OCI-LY3 (cell line): ENCODE measurements at regions not wholly inside any gene's neighbourhood (a gene's known extent, or its start where the extent isn't known, plus 50 kb on each side); places are given as distances from the start of the nearest gene placed in this dataset.

ENCODE experiments used
- H2AFZ ChIP-seq: fragments of 200-600, 300-600 bp; shearing (Covaris generic); 2 replicates; pipeline ENCODE4 v1.6.0; 2014; ENCODE audit warnings: antibody characterized with exemption, low read depth, low read length
- H3K27ac ChIP-seq: fragments of 200-600, 300-600 bp; sonication (generic); 2 replicates; pipeline ENCODE4 v1.5.1; 2014; ENCODE audit warnings: mild to moderate bottlenecking, low read length, moderate library complexity, mixed read lengths
- H3K27me3 ChIP-seq: fragments of 200-600, 300-600 bp; sonication (generic); 2 replicates; pipeline ENCODE4 v1.6.1; 2014; ENCODE audit warnings: low read depth, low read length, mixed read lengths
- H3K36me3 ChIP-seq: fragments of 200-600, 300-600 bp; sonication (generic); replicated peaks from 2 replicates; pipeline ENCODE3; 2014; ENCODE audit warnings: low read depth, low read length, mixed read lengths
- H3K4me1 ChIP-seq: fragments of 300-600, 200-600 bp; sonication (generic); 2 replicates; pipeline ENCODE4 v1.6.1; 2014; ENCODE audit warnings: low read length, mixed read lengths
- H3K4me2 ChIP-seq: fragments of 200-600, 300-600 bp; sonication (generic); 2 replicates; pipeline ENCODE4 v1.6.1; 2014; ENCODE audit warnings: low read length, mixed read lengths
- H3K4me3 ChIP-seq: fragments of 300-600, 200-600 bp; sonication (generic); 2 replicates; pipeline ENCODE4 v1.5.1; 2014; ENCODE audit warnings: antibody characterized with exemption, mild to moderate bottlenecking, low read length, moderate library complexity
- H3K79me2 ChIP-seq: fragments of 300-600, 200-600 bp; shearing (Covaris generic); 2 replicates; pipeline ENCODE4 v1.6.1; 2014; ENCODE audit warnings: mild to moderate bottlenecking, low read length, mixed read lengths
- H3K9ac ChIP-seq: fragments of 300-600, 200-600 bp; shearing (Covaris generic); 2 replicates; pipeline ENCODE4 v1.6.0; 2014; ENCODE audit warnings: mild to moderate bottlenecking, low read length, moderate library complexity
- H3K9me3 ChIP-seq: fragments of 200-600, 300-600 bp; shearing (Covaris generic); 2 replicates; pipeline ENCODE4 v1.6.1; 2014; ENCODE audit warnings: low read length, mixed read lengths; ENCODE audit not compliant: insufficient read depth
- H4K20me1 ChIP-seq: fragments of 200-600, 300-600 bp; sonication (generic); 2 replicates; pipeline ENCODE4 v1.6.1; 2016; ENCODE audit warnings: low read length, mixed read lengths; ENCODE audit not compliant: insufficient read depth
- EZH2phosphoT487 ChIP-seq: fragments of 200-600 bp; shearing (Covaris generic); IDR thresholded peaks from 2 replicates; pipeline ENCODE4 v1.6.1; 2018; ENCODE audit warnings: antibody characterized with exemption, mixed run types, low read depth
- TF ChIP-seq, protein P1 (sequence below): fragments of 200-600, 300-600 bp; sonication (generic); IDR thresholded peaks from 2 replicates; pipeline ENCODE4 v1.5.1; 2014; ENCODE audit warnings: antibody characterized with exemption, low read length, low read depth

GRCh38 chr2:736939-737338 lies 59.7 kb upstream of the TMEM18 start:
- Histone ChIP-seq H3K9ac (no peak overlapping the region), H4K20me1 (no peaks in the 10 kb centered on the region), H3K36me3 (no peaks in the 10 kb centered on the region), H3K4me3 (no peak overlapping the region), H3K9me3 (no peaks in the 10 kb centered on the region), H2AFZ (no peak overlapping the region), H3K27ac (no peak overlapping the region), H3K79me2 (no peaks in the 10 kb centered on the region), H3K4me2 (no peak overlapping the region), H3K4me1 (peaks cover 27% of the 10 kb centered on the region), H3K27me3 (no peaks in the 10 kb centered on the region)
- TF ChIP-seq, protein P1, sequence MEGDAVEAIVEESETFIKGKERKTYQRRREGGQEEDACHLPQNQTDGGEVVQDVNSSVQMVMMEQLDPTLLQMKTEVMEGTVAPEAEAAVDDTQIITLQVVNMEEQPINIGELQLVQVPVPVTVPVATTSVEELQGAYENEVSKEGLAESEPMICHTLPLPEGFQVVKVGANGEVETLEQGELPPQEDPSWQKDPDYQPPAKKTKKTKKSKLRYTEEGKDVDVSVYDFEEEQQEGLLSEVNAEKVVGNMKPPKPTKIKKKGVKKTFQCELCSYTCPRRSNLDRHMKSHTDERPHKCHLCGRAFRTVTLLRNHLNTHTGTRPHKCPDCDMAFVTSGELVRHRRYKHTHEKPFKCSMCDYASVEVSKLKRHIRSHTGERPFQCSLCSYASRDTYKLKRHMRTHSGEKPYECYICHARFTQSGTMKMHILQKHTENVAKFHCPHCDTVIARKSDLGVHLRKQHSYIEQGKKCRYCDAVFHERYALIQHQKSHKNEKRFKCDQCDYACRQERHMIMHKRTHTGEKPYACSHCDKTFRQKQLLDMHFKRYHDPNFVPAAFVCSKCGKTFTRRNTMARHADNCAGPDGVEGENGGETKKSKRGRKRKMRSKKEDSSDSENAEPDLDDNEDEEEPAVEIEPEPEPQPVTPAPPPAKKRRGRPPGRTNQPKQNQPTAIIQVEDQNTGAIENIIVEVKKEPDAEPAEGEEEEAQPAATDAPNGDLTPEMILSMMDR: no peak
- no peak for TF ChIP-seq EZH2phosphoT487

GRCh38 chr2:735670-736218 lies 58.5 kb upstream of the TMEM18 start:
- Histone ChIP-seq H3K79me2 (no peaks in the 10 kb centered on the region), H2AFZ (peak overlapping the region; percentile 63), H4K20me1 (no peaks in the 10 kb centered on the region), H3K27me3 (no peaks in the 10 kb centered on the region), H3K4me3 (0 out of 2 replicates have a peak overlapping the region, but pooled peaks have one; percentile 3), H3K4me2 (peak overlapping the region; percentile 43), H3K9me3 (no peaks in the 10 kb centered on the region), H3K27ac (peak overlapping the region; percentile 19; the same call in 1 of the 2 replicates), H3K9ac (peak overlapping the region; percentile 25; the same call in 1 of the 2 replicates), H3K4me1 (peaks cover 27% of the 10 kb centered on the region), H3K36me3 (no peaks in the 10 kb centered on the region)
- TF ChIP-seq EZH2phosphoT487: no peak
- TF ChIP-seq, protein P1: 0 out of 2 replicates have a peak, but pooled peaks have one; percentile 24

DNA sequence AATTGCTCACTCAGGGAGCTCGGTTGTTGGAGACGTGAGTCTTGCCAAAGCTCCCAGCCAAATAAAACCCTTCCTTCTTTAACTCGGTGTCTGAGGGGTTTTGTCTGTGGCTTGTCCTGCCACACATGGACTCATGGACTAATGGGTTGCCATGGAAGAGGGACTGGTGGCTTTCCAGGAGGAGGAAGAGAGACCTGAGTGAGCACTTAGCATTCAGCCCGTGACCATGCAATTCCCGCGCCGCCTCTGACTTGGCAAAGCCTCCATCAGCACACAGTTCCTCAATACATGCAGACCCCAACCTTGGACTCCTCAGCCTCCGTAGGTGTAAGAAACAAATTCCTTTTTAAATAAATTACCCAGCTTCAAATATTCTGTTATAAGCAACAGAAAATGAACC lies 57.3 kb upstream of the TMEM18 start:
- Histone ChIP-seq H3K4me2 (no peak overlapping the region), H4K20me1 (no peaks in the 10 kb centered on the region), H3K36me3 (no peaks in the 10 kb centered on the region), H3K4me1 (peaks cover 31% of the 10 kb centered on the region), H3K9me3 (no peaks in the 10 kb centered on the region), H3K27ac (no peak overlapping the region), H2AFZ (no peak overlapping the region), H3K27me3 (no peaks in the 10 kb centered on the region), H3K79me2 (no peaks in the 10 kb centered on the region), H3K4me3 (no peak overlapping the region), H3K9ac (no peak overlapping the region)
- TF ChIP-seq, protein P1: no peak
- TF ChIP-seq EZH2phosphoT487: no peak

DNA sequence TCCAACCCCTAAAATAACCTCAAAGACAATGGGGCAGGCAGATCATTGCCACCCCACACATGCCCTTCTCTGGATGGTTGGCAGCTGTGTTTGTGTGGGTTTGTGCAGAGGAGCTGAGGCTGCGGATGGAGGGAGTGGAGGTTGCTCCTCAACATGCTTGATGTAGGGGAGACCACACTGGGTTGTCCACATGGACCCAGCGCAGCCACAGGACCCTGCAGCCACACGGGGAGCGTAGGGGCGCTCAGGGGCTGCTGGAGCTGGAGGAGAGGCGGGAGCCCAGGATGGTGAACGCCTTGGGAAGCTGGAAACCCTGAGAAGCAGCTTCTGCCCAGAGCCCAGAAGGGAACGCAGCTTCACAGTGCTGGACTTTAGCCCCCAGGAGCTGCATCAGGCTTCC lies 56.3 kb upstream of the TMEM18 start:
- Histone ChIP-seq H3K4me1 (peaks cover 31% of the 10 kb centered on the region), H3K27me3 (no peaks in the 10 kb centered on the region), H3K79me2 (no peaks in the 10 kb centered on the region), H3K9ac (no peak overlapping the region), H3K4me2 (no peak overlapping the region), H2AFZ (no peak overlapping the region), H3K4me3 (no peak overlapping the region), H3K9me3 (no peaks in the 10 kb centered on the region), H3K36me3 (no peaks in the 10 kb centered on the region), H4K20me1 (no peaks in the 10 kb centered on the region), H3K27ac (no peak overlapping the region)
- TF ChIP-seq, protein P1: no peak
- no peak for TF ChIP-seq EZH2phosphoT487
